H4 (cell line): ENCODE measurements at regions not wholly inside any gene's neighbourhood (a gene's known extent, or its start where the extent isn't known, plus 50 kb on each side); places are given as distances from the start of the nearest gene placed in this dataset.
"Not testable (repeated sequence)": the region's sequence is repeated elsewhere in the genome, so short reads cannot be mapped to it uniquely, and the experiment has no call there.

ENCODE experiments used
- DNase-seq: peaks from one replicate; pipeline ENCODE4 v3.0.0-alpha.2; 2015; ENCODE audit warnings: low spot score

DNA sequence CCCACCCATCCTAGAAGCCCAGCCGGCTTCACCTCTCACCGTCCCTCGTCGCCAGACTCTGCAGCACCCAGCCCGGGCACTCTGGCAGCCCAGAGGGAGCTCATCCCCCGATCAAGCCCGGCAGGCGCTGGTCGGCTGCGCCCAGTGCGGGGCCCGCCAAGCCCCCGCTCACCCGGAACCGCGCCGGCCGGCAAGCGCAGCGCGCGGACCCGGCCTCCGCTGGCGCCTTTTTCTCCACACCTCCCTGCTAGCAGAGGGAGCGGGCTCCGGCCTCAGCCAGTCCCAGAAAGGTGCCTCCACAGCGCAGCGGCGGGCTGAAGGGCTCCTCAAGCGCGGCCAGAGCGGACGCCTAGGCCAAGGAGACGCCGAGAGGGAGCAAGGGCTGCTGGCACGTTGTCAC lies 2023.3 kb downstream of the NCAM2 start:
- no peak for DNase-seq

DNA sequence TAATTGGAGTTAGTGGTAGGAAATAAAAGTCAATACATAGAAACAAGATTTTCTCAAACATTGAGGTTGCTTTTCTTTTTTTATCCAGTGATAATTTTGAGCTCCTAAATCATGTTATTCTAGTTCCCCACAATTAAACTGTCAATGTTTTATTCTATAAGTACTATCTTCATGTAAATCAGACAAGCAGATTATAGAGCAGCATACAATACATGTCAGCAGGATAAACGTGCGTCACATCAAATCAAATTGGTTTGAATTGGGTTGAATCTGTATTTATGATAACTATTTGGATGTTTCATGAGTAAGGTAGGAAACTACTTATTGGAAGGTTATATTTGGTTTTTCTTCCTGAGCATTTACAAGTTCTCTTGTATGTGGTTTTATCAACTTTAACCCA lies 2028.7 kb downstream of the NCAM2 start:
- DNase-seq: no peak

DNA sequence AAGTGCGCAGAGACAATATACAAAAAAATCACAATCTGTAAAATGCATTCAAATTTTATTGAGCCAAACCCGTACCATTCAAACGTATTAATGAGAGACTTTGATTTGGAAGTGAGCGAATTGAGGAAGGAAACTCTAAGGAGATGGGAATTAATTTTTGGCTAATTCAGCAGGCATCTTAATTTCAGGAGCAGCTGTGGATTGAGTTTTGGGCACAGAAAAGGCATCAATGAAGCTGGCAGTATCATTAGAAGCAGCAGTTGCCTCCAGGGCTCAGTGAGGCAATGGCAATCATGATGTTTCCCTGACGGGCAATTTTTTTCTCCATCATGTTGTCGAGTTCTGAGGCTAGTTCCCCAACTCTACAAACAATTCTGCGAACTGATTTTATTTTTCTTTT lies 2041.6 kb downstream of the NCAM2 start:
- DNase-seq: no peak

DNA sequence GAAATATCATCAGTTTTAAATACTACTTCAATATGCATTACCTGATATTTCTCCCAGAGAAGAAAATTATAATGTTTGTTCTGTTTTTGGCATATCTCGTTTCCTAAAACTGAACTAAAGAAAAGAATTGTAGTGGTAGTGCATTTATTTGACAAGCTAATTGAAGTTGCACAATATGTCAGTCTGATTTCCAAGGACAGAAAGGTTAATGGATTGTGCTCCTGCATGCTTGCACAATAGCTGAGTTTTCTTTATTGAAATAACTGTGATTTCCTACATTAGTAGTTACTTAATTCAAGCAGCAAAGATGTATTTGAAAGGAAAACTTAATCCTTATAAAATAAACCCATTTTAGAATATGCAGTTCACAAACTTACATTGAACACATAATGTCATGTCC lies 2047.7 kb downstream of the NCAM2 start:
- DNase-seq: no peak

DNA sequence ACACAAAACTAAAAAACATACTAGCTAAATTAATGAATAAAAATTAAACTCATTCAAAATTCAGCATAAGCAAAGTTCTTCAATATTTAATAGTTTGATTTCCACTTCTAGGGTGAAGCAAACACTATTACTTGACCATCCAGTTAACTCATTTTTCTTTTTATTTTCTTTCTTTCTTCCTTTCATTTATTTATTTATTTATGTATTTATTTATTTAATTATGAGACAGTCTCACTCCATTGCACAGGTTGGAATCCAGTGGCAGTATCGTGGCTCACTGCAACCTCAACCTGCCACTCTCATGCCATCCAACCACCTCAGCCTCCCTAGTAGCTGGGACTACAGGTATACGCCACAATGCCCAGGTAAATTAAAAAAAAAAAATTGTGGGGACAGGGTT lies 2069.5 kb downstream of the NCAM2 start:
- no peak for DNase-seq

DNA sequence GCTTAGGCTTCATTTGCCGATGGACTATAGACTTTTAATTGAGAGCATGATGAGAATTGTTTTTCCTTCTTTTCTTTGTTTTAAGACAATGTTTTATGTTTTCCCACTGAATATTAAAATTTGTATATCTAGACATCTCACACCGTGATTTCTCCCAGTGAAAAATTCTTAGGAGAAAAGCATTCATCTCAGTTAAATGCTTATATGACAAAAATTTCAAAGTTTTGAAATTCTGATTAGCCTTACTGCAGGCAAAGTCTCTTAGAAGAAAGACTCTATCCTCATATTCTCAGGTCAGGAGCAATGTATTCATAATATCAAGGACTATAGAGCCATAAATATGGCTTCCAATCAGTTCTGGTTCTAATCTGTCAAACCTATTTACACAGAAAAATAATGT lies 2085.0 kb downstream of the NCAM2 start:
- DNase-seq: no peak

DNA sequence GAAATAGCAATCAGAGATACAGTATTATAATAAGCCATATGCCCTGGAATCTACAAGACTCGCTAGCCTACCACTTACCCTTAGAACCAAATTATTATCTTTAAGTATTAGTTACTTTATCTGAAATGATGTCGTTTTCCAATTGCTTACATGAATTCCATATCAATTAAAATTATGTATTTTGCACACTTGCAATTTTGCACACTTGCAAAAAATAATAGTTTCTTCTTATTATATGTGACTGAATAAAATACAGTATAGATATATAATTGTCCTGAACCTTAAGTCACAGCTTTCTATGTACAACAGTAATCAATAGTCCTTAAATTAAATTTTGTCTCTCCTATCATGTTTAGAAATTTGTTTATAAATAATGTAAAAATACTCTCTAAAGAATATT lies 2095.1 kb downstream of the NCAM2 start:
- DNase-seq: no peak

DNA sequence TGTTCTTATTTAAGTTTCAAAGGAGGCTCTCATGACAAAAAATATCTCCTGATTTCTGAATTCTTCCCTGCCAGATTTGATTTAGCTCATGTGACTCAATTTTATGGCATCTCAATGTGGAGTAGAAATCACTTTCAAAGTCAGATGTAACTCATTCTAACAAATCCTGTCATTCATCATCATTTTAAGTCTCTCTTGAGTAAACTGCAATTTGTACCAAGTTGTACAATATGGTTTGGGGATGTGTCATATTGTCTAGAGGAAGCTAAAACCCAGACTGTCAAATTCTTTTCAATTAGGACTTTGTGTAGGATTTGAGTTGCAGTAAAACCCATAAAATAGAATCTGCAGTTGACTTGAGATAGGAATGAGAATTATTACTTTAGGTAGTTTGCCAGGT lies 2101.0 kb downstream of the NCAM2 start:
- no peak for DNase-seq

DNA sequence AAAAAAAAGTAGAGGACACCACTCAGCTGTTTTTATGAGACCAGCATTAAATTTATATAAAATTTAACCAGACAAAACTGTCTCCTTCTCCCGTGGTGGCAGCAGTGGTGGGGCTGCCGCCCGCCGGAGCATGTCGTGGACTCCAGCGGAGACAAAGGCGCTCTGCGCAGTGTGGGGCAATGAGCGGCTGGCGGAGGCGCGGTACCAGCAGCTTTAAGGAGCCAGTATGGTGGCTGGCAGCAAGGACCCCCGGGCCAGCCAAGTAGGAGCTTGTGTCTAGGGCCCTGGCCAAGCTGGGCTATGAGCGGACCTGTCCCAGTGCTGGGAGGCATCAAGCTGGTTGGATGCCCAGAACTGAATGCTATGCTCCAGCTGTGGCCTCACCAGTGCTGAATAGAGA lies 2102.9 kb downstream of the NCAM2 start:
- DNase-seq: no peak

DNA sequence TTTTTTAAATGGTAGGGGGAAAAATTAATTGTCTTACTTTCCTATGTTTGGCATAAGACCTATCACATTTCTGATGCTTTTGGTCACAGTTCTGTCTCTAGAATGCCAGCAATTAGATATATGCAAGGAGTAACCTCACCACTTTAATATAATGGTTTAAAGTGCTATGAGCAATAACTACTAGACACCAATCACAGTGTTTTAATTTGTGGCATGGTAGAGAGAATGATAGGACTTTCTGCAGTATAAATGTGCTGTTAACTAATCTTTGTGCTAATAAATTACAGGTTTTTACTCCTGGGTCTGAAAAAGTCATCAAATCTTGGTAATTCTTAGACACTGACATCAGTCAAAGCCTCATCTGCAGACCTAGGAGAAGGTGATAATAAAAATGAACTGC lies 2110.3 kb downstream of the NCAM2 start:
- no peak for DNase-seq

DNA sequence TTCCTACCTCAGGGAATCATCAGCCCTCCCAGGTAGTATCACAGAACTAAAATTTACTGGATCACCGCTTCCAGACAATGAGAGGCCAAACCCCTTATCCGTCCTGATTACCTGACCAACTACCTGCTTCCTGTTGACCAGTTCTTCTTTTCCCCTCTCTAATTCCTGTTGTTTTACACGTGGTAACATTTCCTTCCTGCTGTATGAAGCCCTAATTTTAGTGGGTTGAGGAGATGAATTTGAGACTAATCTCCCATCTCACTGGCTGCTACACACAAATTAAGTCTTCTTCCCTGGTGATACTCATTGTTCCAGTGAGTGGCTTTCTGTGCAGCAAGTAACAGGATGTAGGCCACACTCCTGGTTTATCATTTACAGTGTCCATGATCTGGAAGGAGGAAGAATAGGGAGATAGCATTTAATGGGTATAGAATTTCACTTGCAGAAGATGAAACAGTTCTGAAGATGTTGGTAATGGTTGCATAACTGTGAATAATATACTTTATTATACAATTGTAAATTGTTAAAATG lies 2112.9 kb downstream of the NCAM2 start:
- no peak for DNase-seq

DNA sequence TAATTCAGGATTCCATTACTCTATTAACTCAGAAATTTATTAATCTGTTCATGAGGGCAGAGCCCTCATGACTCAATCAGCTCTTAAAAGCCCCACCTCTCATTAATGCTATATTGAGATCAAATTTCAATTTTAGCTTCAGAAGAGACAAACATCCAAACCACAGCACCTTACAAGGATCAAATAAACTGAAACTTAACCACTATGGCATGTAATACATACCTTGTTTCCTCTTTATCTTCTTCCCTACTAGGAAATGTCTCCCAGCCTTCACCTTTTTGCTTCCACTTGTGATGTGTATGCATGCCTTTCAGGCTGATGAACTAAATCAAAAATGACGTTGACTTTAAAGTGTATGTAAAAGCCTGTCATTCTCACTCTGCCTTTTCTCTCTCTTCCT lies 2121.3 kb downstream of the NCAM2 start:
- no peak for DNase-seq

DNA sequence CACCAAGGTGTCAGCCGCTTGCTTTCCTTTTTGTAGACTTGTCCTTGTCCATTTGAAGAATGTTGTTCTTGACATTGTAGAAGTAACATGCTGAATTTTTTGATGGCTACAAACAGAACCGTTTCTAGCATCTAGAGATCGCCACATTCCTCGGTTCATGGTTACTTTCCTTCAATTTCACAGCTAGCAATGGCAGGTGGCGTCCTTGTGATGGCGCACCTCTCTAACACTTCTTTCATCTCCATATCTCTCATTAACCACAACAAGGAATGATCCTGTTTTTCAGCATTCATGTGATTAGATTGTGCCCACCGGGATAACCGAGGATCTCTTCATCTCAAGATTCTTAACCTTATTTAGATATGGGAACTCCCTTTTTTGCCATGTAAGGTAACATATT lies 2129.8 kb downstream of the NCAM2 start:
- DNase-seq: no peak

DNA sequence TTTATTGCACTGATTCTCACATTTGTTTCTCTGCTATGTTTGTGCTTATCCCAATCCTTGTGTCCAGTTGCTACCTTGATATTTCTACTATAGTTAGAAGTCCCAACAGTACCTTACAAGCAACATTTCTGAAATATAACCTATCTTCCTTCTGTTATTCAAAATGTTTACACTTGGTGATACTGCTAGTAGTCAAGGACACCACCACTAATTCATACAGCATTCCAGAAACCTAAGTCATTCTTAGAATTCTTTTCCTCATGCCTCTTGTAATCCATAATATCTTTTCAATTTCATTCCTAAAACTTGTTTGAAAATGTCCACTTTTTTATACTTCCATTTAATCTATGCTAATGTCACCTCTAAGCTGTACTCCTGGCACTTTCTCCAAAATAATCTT lies 2132.1 kb downstream of the NCAM2 start:
- no peak for DNase-seq

DNA sequence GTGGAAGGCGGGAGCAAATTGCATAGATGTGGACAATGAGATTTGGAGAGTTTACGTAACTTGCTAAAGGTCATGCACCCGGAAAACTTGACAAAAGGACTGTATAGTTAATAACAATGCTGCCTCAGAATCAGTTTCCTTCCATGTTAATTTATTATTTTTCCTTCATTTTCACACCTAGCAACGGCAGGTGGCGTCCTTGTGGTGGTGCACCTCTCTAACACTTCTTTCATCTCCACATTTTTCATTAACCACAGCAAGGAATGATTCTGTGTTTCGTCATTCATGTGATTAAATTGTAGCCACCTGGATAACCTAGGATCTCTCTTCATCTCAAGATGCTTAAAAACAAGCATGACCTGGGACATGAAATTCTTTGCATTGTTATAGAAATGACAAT lies 2133.0 kb downstream of the NCAM2 start:
- DNase-seq: peak; percentile 11

DNA sequence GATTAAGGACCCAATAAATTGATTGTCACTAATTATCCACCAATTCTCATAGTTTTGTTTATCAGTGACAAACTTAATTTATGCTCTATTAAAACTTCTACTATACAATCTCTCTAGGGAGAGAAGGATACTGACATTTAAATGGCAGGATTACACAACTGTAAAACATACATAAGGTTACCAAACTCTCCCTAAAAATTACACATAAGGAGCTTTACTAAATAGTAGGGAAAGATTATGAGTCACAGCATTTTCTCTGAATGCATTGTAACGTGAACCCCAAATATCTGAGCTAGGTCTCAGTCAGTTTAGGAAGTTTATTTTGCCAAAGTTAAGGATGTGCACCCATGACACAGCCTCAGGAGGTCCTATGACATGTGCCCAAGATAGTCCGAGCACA lies 2140.6 kb downstream of the NCAM2 start:
- DNase-seq: no peak

DNA sequence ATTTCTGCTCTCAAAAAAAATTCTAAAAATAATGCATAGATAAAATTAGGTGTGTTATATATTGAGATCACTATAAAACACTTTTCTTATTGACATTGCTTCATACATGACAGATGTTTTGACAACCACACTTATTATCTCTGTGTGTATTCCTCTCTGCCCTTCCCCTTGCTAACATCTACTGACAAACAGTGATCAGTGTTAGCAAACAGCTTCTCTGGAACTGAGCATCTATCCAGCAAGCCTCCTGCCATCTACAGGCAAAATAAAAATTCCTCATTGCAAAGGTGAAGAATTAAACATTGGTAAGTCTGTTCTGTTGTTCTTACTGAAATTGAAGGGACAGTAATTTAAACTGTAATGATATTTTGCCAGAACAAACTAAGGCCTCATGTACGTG lies 2153.9 kb downstream of the NCAM2 start:
- no peak for DNase-seq

DNA sequence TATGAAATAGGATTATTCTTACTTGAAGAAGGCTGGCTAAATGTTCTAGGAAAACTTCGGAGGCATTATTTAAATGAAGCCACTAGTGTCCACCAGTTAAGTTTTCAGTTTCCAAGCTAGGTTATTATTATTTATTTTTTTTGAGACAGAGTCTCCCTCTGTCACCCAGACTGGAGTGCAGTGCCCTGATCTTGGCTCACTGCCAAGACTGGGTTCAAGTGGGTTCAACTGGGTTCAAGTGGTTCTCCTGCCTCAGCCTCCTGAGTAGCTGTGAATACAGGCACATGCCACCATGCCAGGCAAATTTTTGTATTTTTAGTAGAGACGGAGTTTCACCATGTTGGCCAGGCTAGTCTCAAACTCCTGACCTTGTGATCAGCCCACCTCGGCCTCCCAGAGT lies 2155.6 kb downstream of the NCAM2 start:
- DNase-seq: not testable (repeated sequence)

DNA sequence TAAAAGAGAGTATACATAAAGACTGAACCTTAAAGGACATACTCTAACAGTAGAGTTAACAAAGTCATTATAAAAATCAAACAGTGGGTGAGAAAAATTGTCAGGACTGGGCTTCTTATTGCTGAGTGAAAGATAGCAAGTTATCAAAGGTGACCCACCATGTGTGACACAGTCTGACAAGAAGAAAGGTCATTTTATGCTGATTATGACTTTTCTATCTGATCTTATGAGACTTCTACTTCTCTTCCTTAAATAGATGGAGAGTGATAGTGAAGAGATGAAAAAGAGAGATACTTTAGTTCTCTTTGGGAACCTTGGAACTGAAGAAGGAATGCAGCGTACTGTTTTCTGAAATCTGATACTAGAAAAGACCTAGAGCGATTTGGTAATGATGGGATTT lies 2157.1 kb downstream of the NCAM2 start:
- no peak for DNase-seq

DNA sequence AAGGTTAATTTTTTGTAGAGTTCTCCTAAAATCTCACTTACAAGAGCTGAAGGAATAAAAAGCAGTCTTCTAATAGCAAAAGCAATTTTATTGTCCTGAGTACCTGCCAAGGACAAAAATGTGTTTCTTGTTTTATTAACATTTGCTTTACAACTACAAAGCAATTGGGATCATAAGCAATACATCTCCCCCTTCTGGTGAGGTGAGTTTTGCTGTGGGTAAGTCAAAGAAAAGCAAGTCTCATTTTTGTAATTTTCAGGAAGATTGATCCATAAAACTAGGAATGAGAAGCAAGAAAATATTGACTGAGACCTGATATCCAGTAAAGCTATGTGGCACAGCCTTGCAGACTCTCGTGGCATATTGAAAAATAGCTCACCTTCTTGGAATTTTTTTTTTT lies 2162.7 kb downstream of the NCAM2 start:
- no peak for DNase-seq

DNA sequence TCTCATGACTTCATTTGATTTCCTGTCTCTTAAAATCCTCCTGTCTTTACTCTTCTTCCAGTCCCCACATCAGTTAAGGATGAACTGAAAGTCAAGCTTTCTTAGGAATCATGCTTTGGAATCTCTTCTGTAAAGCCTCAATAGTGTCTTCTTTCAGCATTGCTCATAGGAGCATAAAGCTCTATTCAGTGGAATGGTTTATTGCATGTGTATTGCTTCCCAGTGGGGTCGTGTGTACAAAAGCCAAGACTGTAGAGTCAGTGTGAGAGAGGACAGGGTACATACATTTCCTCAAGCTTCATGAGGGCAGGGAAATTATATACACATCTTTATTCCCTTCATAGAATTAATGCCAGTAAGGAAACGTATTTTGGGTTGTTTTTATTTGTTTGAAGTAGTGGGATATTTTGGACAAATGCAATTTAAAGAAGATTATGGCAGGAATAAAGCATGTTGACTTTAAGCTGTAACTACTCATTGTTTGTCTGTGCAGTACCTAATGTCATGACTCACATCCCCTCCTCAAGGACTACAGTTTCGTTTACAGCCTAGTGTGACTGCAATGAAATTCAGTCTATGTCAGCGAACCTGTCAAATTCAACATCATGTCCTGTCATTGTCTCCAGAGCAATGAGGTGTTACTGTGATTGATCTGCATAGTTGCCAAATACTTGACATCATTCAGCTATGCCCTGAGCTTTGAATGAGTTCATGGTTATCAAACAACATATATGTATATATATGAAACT lies 2164.2 kb downstream of the NCAM2 start:
- peak; percentile 16 for DNase-seq
